IMR-90 (cell line): ENCODE measurements at regions not wholly inside any gene's neighbourhood (a gene's known extent, or its start where the extent isn't known, plus 50 kb on each side); places are given as distances from the start of the nearest gene placed in this dataset.

Source experiments
- ATAC-seq: fragments of 200-7000 bp; cut with Tn5 transposase; 2 replicates; pipeline ENCODE4 v1.9.1; 2020; ENCODE audit warnings: low read depth, mild to moderate bottlenecking, moderate library complexity
- BruUV-seq: library from RNA; stranded (reverse); fragments of 400-500 nt; replicated peaks from 2 replicates; lab custom pipeline; 2021; lab: Mats Ljungman, UMichigan
- CTCF ChIA-PET: fragments of 300-600 bp; formaldehyde crosslinking; extraction: SDS; loops from one replicate; lab custom pipeline; 2021; ENCODE audit warnings: antibody characterized with exemption; lab: Yijun Ruan, JAX
- POLR2A ChIA-PET: fragments of 300-600 bp; sonication (Branson Sonifier 250); formaldehyde crosslinking; loops from one replicate; lab custom pipeline; 2022; ENCODE audit warnings: antibody characterized with exemption; ENCODE audit not compliant: unreplicated experiment; lab: Charles Lee
- DNase-seq: peaks from one replicate; pipeline ENCODE4 v3.0.0; 2013
- H2AFZ ChIP-seq: replicated peaks from 2 replicates; pipeline ENCODE3; 2013; ENCODE audit warnings: low read length, mild to moderate bottlenecking; ENCODE audit not compliant: poor library complexity
- H2AK5ac ChIP-seq: 2 replicates; pipeline ENCODE4 v1.6.1; 2013; ENCODE audit warnings: low read depth, low read length, inconsistent platforms
- H2AK9ac ChIP-seq: replicated peaks from 2 replicates; pipeline ENCODE3; 2013; ENCODE audit warnings: mild to moderate bottlenecking, low read depth, low read length, moderate library complexity; ENCODE audit not compliant: poor library complexity
- H2BK120ac ChIP-seq: 2 replicates; pipeline ENCODE4 v1.6.1; 2013; ENCODE audit warnings: low read depth, low read length, inconsistent platforms
- H2BK15ac ChIP-seq: 3 replicates; pipeline ENCODE4 v1.6.1; 2013; ENCODE audit warnings: low read depth, low read length, inconsistent platforms
- H2BK20ac ChIP-seq: 2 replicates; pipeline ENCODE4 v1.6.1; 2013; ENCODE audit warnings: low read depth, mild to moderate bottlenecking, inconsistent platforms, low read length, moderate library complexity
- H2BK5ac ChIP-seq: 2 replicates; pipeline ENCODE4 v1.6.1; 2013; ENCODE audit warnings: mild to moderate bottlenecking, low read depth, low read length, inconsistent platforms; ENCODE audit not compliant: poor library complexity, severe bottlenecking
- H3K14ac ChIP-seq: replicated peaks from 2 replicates; pipeline ENCODE4 v1.6.1; 2013; ENCODE audit warnings: low read depth, low read length, inconsistent platforms
- H3K18ac ChIP-seq: 2 replicates; pipeline ENCODE4 v1.6.1; 2013; ENCODE audit warnings: low read depth, low read length, control low read depth
- H3K23ac ChIP-seq: 2 replicates; pipeline ENCODE4 v1.6.1; 2013; ENCODE audit warnings: low read depth, low read length, inconsistent platforms
- H3K27ac ChIP-seq: 2 replicates; pipeline ENCODE4 v1.5.1; 2013; ENCODE audit warnings: mild to moderate bottlenecking, control low read depth, low read length; ENCODE audit not compliant: insufficient read depth
- H3K27me3 ChIP-seq: 2 replicates; pipeline ENCODE4 v1.6.1; 2013; ENCODE audit warnings: low read length; ENCODE audit not compliant: control insufficient read depth, insufficient read depth
- H3K36me3 ChIP-seq: 2 replicates; pipeline ENCODE4 v1.6.1; 2013; ENCODE audit warnings: low read length, mixed read lengths; ENCODE audit not compliant: control insufficient read depth, insufficient read depth
- H3K4ac ChIP-seq: 2 replicates; pipeline ENCODE4 v1.6.1; 2013; ENCODE audit warnings: low read depth, low read length, inconsistent platforms
- H3K4me1 ChIP-seq: 2 replicates; pipeline ENCODE4 v1.6.1; 2013; ENCODE audit warnings: low read length, mixed read lengths; ENCODE audit not compliant: control insufficient read depth, insufficient read depth
- H3K4me2 ChIP-seq: 2 replicates; pipeline ENCODE4 v1.6.1; 2013; ENCODE audit warnings: low read depth, mild to moderate bottlenecking, control low read depth, low read length, moderate library complexity
- H3K4me3 ChIP-seq: 2 replicates; pipeline ENCODE4 v1.5.1; 2013; ENCODE audit warnings: low read depth, mild to moderate bottlenecking, control low read depth, low read length, moderate library complexity; ENCODE audit not compliant: insufficient read depth
- H3K56ac ChIP-seq: 2 replicates; pipeline ENCODE4 v1.6.1; 2013; ENCODE audit warnings: low read length, inconsistent platforms; ENCODE audit not compliant: insufficient read depth; ENCODE audit errors: extremely low read depth
- H3K79me1 ChIP-seq, 2 experiments: 2 replicates each; pipeline ENCODE4 v1.6.1; 2013; ENCODE audit warnings: low read length in 2 of 2, inconsistent platforms in 1 of 2, low read depth in 1 of 2
- H3K9ac ChIP-seq: 2 replicates; pipeline ENCODE4 v1.6.1; 2013; ENCODE audit warnings: low read depth, low read length, control low read depth
- H3K9me1 ChIP-seq: 2 replicates; pipeline ENCODE4 v1.6.1; 2013; ENCODE audit warnings: low read length, inconsistent platforms; ENCODE audit not compliant: insufficient read depth
- H3K9me3 ChIP-seq: 2 replicates; pipeline ENCODE4 v1.6.1; 2013; ENCODE audit warnings: low read length; ENCODE audit not compliant: control insufficient read depth, insufficient read depth
- H4K20me1 ChIP-seq: 2 replicates; pipeline ENCODE4 v1.6.1; 2013; ENCODE audit warnings: low read length, inconsistent platforms; ENCODE audit not compliant: insufficient read depth
- H4K5ac ChIP-seq: 2 replicates; pipeline ENCODE4 v1.6.1; 2013; ENCODE audit warnings: mild to moderate bottlenecking, low read depth, low read length, control low read depth
- H4K8ac ChIP-seq, 2 experiments: 2 replicates each; pipeline ENCODE4 v1.6.1; 2013; ENCODE audit warnings: low read depth in 2 of 2, low read length in 2 of 2, control low read depth in 1 of 2, inconsistent platforms in 1 of 2
- H4K91ac ChIP-seq: 2 replicates; pipeline ENCODE4 v1.6.1; 2013; ENCODE audit warnings: low read depth, low read length, inconsistent platforms; ENCODE audit not compliant: insufficient read depth
- BHLHE40 ChIP-seq: fragments of 150-350 bp; IDR thresholded peaks from 2 replicates; pipeline ENCODE4 v1.6.1; 2016; ENCODE audit warnings: mild to moderate bottlenecking, low read depth, low read length
- CEBPB ChIP-seq: IDR thresholded peaks from 2 replicates; pipeline ENCODE4 v1.6.1; 2012; ENCODE audit warnings: low read depth, low read length, improper control_type of control experiment
- MAFK ChIP-seq: IDR thresholded peaks from 2 replicates; pipeline ENCODE4 v1.6.1; 2012; ENCODE audit warnings: low read depth, low read length, improper control_type of control experiment
- MXI1 ChIP-seq: IDR thresholded peaks from 2 replicates; pipeline ENCODE4 v1.6.1; 2012; ENCODE audit warnings: low read depth, mild to moderate bottlenecking, low read length, moderate library complexity, borderline replicate concordance
- USF2 ChIP-seq: fragments of 150-350 bp; IDR thresholded peaks from 2 replicates; pipeline ENCODE4 v1.6.1; 2017; ENCODE audit warnings: mild to moderate bottlenecking, antibody characterized with exemption, low read length, low read depth
- WGBS, 2 experiments: methylation state at CpG; one replicate each; pipeline versions ENCODE4 v1.1.5 to v1.1.7; 2013; ENCODE audit warnings: missing lambda C conversion rate in 2 of 2; ENCODE audit not compliant: insufficient read length in 1 of 2; ENCODE audit errors: extremely low coverage in 2 of 2; 5-methylcytosine and 5-hydroxymethylcytosine counted together
- dilution Hi-C: fragments of 300-500 bp; cut with HindIII; formaldehyde crosslinking; loops from one replicate; pipeline ENCODE4 v1.14.3; 2018; ENCODE audit warnings: low sequenced_read_pairs; ENCODE audit not compliant: unreplicated experiment
- in situ Hi-C: fragments of 300-500 bp; cut with MboI; formaldehyde crosslinking; loops from 3 replicates; pipeline ENCODE4 v1.14.3; 2019; ENCODE audit warnings: low sequenced_read_pairs, inconsistent platforms, mixed read lengths
- intact Hi-C: fragments of 100-400 bp; cut with micrococcal nuclease; formaldehyde crosslinking; loops from 2 replicates; pipeline ENCODE4 v1.10.0; 2022

GRCh38 chr16:62249069-62249468, 212.8 kb upstream of the CDH8 start:
- dilution Hi-C loops, result no loop called here
- H4K20me1 ChIP-seq, result no peaks in the 10 kb centered on the region
- no CpG with 5 or more reads among the region's 3 CpGs for WGBS, 2 experiments

More at GRCh38 chr16:62249069-62249468, 212.8 kb upstream of the CDH8 start:
- no peak overlapping the region for H3K9ac ChIP-seq
- no peak overlapping the region for H4K8ac ChIP-seq
- H3K56ac ChIP-seq, result no peak overlapping the region
- no peak overlapping the region for H3K4ac ChIP-seq
- H3K23ac ChIP-seq, result no peak overlapping the region
- H3K4me1 ChIP-seq, result no peaks in the 10 kb centered on the region
- H3K4me2 ChIP-seq, result no peak overlapping the region
- DNase-seq (no peak), ATAC-seq (no peak)
- no peak overlapping the region for H2BK120ac ChIP-seq
- H3K36me3 ChIP-seq, result no peaks in the 10 kb centered on the region
- H3K27ac ChIP-seq, result no peak overlapping the region
- H2AK9ac ChIP-seq, result no peak overlapping the region
- BruUV-seq, result no TSS peak
- no peak overlapping the region for H3K18ac ChIP-seq
- H3K79me1 ChIP-seq, result no peaks in the 10 kb centered on the region
- no peak overlapping the region for H3K4me3 ChIP-seq
- H2BK15ac ChIP-seq, result no peak overlapping the region
- TF ChIP-seq MXI1 (no peak), MAFK (no peak), CEBPB (no peak), BHLHE40 (no peak), USF2 (no peak)
- no peak overlapping the region for H2BK20ac ChIP-seq
- no peak overlapping the region for H2AK5ac ChIP-seq
- no peak overlapping the region for H4K91ac ChIP-seq
- in situ Hi-C loops, result no loop called here
- no peak overlapping the region for H2AFZ ChIP-seq
- no peak overlapping the region for H2BK5ac ChIP-seq
- H3K27me3 ChIP-seq, result no peaks in the 10 kb centered on the region
- ChIA-PET CTCF (interaction anchor here (0.6 kb wide), 1 partner anchor 1070 kb away, joined by 6 read pairs; no protein-coding TSS in a partner anchor), POLR2A (no interaction called here)
- H3K14ac ChIP-seq, result no peak overlapping the region
- intact Hi-C loops, result no loop called here
- no peaks in the 10 kb centered on the region for H3K9me1 ChIP-seq
- no peak overlapping the region for H4K5ac ChIP-seq
- H3K9me3 ChIP-seq, result peaks cover 5% of the 10 kb centered on the region; the same call in 1 of the 2 replicates
